Kidney (tissue), 13 donors: ENCODE measurements at regions not wholly inside any gene's neighbourhood (a gene's known extent, or its start where the extent isn't known, plus 50 kb on each side); places are given as distances from the start of the nearest gene placed in this dataset.

ENCODE experiments used
- DNase-seq, 5 donors: peaks; one replicate each; pipeline ENCODE4 v3.0.0-alpha.2; 2013 to 2020
- FAIRE-seq: peaks from 2 replicates; lab custom pipeline; 2012; peaks lifted over from hg19 to GRCh38; lab: Jason Lieb, UNC
- H3K27ac ChIP-seq, 2 donors: one replicate each; pipeline ENCODE4 v1.7.0; 2013; ENCODE audit warnings: low read depth in 2 of 2, low read length in 2 of 2, inconsistent platforms in 1 of 2
- H3K27me3 ChIP-seq: one replicate; pipeline ENCODE4 v1.7.1; 2013; ENCODE audit warnings: low read length, inconsistent platforms; ENCODE audit not compliant: control insufficient read depth, insufficient read depth
- H3K36me3 ChIP-seq, 3 donors: one replicate each; pipeline versions ENCODE4 v1.7.0 to v1.7.1; 2013; ENCODE audit warnings: low read length in 3 of 3, control low read depth in 1 of 3, inconsistent platforms in 1 of 3; ENCODE audit not compliant: insufficient read depth in 3 of 3, control insufficient read depth in 2 of 3
- H3K4me1 ChIP-seq, 3 donors: one replicate each; pipeline versions ENCODE4 v1.7.0 to v1.7.1; 2013; ENCODE audit warnings: low read length in 3 of 3, inconsistent platforms in 1 of 3, low read depth in 1 of 3; ENCODE audit not compliant: control insufficient read depth in 2 of 3, insufficient read depth in 2 of 3
- H3K4me3 ChIP-seq, 3 donors: one replicate each; pipeline versions ENCODE4 v1.7.0 to v1.8.1; 2013; ENCODE audit warnings: low read length in 3 of 3, control low read depth in 1 of 3, inconsistent platforms in 1 of 3
- H3K9ac ChIP-seq, 3 donors: one replicate each; pipeline versions ENCODE4 v1.7.0 to v1.7.1; 2013; ENCODE audit warnings: low read length in 3 of 3, control low read depth in 1 of 3, inconsistent platforms in 1 of 3
- H3K9me3 ChIP-seq, 3 donors: one replicate each; pipeline versions ENCODE4 v1.7.0 to v1.7.1; 2013; ENCODE audit warnings: low read length in 3 of 3, control low read depth in 1 of 3, inconsistent platforms in 1 of 3; ENCODE audit not compliant: control insufficient read depth in 2 of 3, insufficient read depth in 1 of 3
- intact Hi-C: fragments of 100-400 bp; cut with DNase I; formaldehyde crosslinking; loops from one replicate; pipeline ENCODE4 v1.11.1; 2022
- TF ChIP-seq, protein P1 (sequence below): IDR thresholded peaks from 3 replicates; pipeline ENCODE4 v1.5.1; 2012; ENCODE audit warnings: mild to moderate bottlenecking, moderate library complexity, borderline replicate concordance; ENCODE audit not compliant: insufficient read depth; ENCODE audit errors: extremely low read depth
- donor health status: control.
- donor health status: control.
- donor health status: control.
- donor health status: control.
- donor health status: control.
- donor health status: DM: yes; HTN: yes; CAD: no.
- donor health status: Normal renal cell carcinoma (clear cell type).

DNA sequence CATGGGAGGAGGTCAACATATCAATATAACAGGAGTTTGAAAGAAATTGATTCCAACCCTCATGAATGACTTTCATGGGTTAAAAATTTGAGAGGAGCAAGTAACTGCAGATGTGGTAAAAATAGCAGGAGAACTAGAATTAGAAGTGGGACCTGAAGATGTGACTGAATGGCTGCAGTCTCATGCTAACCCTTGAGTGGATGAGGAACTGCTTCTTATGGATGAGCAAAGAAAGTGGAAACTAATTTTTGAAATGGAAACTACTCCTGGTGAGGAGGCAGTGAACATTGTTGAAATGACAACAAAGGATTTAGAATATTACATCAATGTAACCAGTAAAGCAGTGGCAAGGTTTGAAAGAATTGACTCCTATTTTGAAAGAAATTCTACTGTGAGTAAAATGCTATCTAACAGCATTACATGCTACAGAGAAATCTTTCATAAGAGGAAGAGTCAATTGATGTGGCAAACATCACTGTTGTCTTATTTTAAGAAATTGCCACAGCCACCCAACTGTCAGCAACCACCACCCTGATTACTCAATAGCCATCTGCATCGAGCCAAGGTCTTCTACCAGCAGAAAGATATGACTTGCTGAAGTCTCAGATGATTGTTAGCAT lies 1683.2 kb downstream of the MAT2B start:
- DNase-seq (no peak), FAIRE-seq (no peak)
- H3K4me1 ChIP-seq, result no peaks in the 10 kb centered on the region
- TF ChIP-seq, protein P1, sequence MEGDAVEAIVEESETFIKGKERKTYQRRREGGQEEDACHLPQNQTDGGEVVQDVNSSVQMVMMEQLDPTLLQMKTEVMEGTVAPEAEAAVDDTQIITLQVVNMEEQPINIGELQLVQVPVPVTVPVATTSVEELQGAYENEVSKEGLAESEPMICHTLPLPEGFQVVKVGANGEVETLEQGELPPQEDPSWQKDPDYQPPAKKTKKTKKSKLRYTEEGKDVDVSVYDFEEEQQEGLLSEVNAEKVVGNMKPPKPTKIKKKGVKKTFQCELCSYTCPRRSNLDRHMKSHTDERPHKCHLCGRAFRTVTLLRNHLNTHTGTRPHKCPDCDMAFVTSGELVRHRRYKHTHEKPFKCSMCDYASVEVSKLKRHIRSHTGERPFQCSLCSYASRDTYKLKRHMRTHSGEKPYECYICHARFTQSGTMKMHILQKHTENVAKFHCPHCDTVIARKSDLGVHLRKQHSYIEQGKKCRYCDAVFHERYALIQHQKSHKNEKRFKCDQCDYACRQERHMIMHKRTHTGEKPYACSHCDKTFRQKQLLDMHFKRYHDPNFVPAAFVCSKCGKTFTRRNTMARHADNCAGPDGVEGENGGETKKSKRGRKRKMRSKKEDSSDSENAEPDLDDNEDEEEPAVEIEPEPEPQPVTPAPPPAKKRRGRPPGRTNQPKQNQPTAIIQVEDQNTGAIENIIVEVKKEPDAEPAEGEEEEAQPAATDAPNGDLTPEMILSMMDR, result no peak
- no peaks in the 10 kb centered on the region for H3K27me3 ChIP-seq
- H3K36me3 ChIP-seq, result no peaks in the 10 kb centered on the region
- H3K9me3 ChIP-seq, result no peaks in the 10 kb centered on the region
- H3K9ac ChIP-seq, result no peak overlapping the region
- intact Hi-C loops, result no loop called here
- no peak overlapping the region for H3K27ac ChIP-seq
- no peak overlapping the region for H3K4me3 ChIP-seq

DNA sequence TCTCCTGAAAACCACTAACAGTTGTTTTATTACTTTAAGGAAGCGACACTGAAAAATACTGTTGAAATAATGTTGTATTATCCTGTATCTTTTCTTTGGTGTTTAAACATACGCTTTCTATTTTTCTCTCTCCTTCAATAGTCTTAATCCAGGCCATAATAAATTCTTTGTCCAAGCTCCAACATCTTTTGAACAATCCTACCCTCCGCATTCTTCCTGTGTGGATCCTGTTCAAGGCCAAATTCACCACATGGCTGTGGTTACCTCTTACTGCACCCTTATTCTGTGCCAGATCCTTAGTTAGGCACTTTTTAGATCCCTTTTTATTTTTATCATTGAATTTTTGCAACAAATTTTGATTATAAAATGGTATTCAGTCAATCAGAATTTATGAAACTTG lies 1691.5 kb downstream of the MAT2B start:
- no peak overlapping the region for H3K27ac ChIP-seq
- no peak overlapping the region for H3K9ac ChIP-seq
- H3K36me3 ChIP-seq, result no peaks in the 10 kb centered on the region
- FAIRE-seq, result no peak
- no peak for DNase-seq
- no peaks in the 10 kb centered on the region for H3K27me3 ChIP-seq
- TF ChIP-seq, protein P1, result no peak
- no peak overlapping the region for H3K4me3 ChIP-seq
- intact Hi-C loops, result no loop called here
- no peaks in the 10 kb centered on the region for H3K4me1 ChIP-seq
- no peaks in the 10 kb centered on the region for H3K9me3 ChIP-seq

DNA sequence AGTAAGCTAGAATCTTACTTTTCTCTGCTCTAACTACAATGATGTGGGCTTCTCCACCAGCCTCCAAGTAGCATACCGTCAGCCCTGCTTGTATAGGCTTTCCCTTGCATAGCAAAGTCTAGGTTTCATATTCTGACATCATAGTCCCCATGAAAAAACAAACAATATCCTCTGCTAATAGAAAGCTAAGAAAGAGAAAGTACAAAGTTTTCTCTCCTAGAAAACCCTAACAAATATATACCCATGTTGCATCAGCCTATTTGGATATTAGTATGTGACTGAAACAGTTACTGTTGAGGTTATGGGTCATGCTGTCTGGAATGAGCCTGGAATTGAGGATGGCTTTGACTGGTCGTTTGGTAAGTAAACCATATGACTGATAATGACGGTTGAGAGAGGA lies 1696.0 kb downstream of the MAT2B start:
- no peak for DNase-seq
- Histone ChIP-seq H3K4me1 (no peaks in the 10 kb centered on the region), H3K9me3 (no peaks in the 10 kb centered on the region), H3K4me3 (no peak overlapping the region), H3K36me3 (no peaks in the 10 kb centered on the region), H3K9ac (no peak overlapping the region), H3K27ac (no peak overlapping the region), H3K27me3 (no peaks in the 10 kb centered on the region)
- TF ChIP-seq, protein P1, result no peak
- intact Hi-C loops, result no loop called here
- FAIRE-seq, result no peak
